GM21423 (cell line): ENCODE measurements at regions not wholly inside any gene's neighbourhood (a gene's known extent, or its start where the extent isn't known, plus 50 kb on each side); places are given as distances from the start of the nearest gene placed in this dataset.
"Not testable (repeated sequence)": the region's sequence is repeated elsewhere in the genome, so short reads cannot be mapped to it uniquely, and the experiment has no call there.

Source experiments
- ATAC-seq: cut with Tn5 transposase; IDR thresholded peaks from one replicate; pipeline ENCODE4 v1.9.1; 2021; ENCODE audit warnings: mild to moderate bottlenecking, moderate library complexity; ENCODE audit not compliant: unreplicated experiment

GRCh38 chr10:2401459-2401858 is 664.1 kb upstream of the ADARB2 start:
- no peak for ATAC-seq

DNA sequence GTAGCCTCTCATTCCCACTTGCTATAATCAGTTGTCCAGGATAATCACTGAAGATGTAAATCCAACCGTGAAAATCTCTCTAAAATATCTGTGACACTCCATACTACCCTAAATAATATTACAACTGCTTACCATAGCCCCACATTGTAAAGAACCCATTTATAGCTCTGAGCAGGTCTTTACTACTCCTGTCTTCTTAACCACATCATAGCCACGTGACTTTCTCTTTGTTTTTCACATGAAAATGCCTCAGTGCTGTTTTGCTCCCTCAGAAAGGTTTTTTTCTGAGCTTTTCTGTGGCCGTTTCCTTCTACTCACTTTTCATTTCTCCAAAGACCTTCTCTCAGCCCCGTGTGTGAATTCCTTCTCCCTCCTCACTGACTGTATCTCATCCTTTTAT is 662.2 kb upstream of the ADARB2 start:
- no peak for ATAC-seq

DNA sequence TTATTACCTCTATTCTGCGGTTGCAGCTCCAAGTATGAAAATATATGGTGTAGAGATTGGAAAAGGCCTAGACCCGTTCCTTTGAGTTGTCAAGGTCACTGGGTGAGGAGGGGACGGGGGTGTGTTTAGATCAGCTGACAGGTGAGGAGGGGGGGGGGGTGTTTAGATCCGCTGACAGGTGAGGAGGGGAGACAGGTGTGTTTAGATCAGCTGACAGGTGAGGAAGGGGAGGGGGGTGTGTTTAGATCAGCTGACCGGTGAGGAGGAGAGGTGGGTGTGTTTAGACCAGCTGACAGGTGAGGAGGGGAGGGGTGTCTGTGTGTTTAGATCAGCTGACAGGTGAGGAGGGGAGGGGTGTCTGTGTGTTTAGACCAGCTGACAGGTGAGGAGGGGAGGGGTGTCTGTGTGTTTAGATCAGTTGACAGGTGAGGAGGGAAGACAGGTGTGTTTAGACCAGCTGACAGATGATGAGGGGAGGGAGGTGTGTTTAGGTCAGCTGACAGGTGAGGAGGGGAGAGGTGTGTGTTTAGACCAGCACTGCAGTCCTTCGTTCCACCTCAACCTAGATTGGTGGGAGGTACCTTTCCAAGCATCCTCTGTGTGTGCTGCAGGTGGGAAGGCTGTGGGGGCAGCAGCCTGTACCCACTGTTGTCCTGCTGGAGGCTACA is 655.0 kb upstream of the ADARB2 start:
- no peak for ATAC-seq

- ATAC-seq, result no peak
Observed at GRCh38 chr10:2387672-2388071, 650.3 kb upstream of the ADARB2 start.

- no peak for ATAC-seq
Observed at GRCh38 chr10:2387261-2387660, 649.9 kb upstream of the ADARB2 start.

DNA sequence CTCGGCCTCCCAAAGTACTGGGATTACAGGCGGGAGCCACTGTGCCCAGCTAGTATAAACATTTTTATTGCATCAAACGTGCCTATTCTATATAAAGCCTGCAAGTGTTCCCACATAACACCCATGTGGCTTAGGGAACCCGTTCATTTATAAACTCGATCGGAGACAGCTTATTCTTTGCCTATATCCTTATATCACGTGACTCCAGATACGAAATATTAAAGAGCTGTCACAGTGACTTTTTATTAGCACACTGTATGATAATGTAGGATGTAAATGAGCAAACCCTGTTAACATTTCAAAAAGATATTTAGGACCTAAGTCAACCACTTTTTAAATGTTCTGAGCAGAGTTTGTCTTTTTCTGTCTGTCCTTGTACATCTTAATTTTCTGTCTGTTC is 642.9 kb upstream of the ADARB2 start:
- ATAC-seq, result no peak

GRCh38 chr10:2367083-2367482 is 629.8 kb upstream of the ADARB2 start:
- ATAC-seq, result no peak

GRCh38 chr10:2366264-2366931 is 629.1 kb upstream of the ADARB2 start:
- no peak for ATAC-seq

DNA sequence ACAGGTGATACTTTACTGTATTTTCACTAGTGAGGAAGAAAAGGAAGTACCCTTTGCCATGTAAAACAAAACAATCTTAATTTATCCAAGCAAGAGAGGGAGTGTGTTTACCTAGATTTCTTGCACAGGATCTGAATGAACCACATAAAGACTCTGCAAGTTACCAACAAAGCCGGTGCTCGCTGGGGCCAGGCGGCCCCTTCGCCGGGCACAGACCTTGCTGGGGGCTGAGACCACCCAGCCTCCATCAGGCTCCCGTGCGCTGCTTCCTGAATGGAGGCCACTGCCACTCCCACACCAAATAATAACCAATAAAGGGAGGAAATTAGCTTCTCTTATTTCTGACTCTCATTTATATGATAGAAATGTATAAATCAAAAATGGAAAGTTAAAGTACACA is 625.0 kb upstream of the ADARB2 start:
- ATAC-seq, result no peak

- ATAC-seq, result no peak
Observed at GRCh38 chr10:2358586-2358985, 621.3 kb upstream of the ADARB2 start.

GRCh38 chr10:2356670-2357069 is 619.3 kb upstream of the ADARB2 start:
- ATAC-seq, result no peak

GRCh38 chr10:2351566-2351965 is 614.2 kb upstream of the ADARB2 start:
- ATAC-seq, result no peak

GRCh38 chr10:2342206-2342605 is 604.9 kb upstream of the ADARB2 start:
- no peak for ATAC-seq

DNA sequence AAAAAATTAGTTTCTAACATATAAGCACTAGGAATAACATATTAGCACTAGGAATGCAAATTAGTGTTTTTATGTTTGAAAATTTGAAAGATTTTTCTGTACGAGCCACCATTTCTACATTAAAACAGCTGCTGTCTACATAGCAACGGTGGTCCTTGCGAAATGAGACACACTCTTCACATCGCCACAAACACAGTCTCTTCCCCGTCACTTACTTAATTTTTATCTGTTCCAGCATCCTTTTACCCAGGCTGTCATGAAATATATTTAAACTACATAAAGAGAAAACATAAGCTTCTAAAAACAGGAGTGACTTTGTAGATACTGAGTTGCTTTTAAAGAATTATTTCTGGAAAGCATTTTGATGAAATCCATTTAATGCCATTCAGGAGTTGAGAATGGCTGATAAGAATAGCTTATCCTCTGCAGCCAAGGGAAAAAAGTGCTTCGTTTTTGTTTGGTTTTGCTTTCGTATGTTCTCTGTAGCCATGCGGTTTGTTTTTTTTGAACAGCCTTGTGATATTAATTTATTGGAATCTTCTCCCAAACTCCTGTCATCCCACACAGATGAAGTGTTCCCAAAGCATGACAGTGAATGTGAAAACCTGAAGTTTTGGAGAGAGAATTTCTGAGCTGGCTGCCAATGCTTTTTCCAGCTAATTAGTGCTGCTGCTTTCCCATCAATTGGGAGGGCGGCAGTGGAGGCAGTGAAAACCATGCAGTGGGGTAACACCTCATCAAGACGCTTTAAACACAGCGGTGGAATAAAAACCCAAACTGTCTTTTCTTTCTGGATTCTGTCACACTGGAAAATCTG is 603.7 kb upstream of the ADARB2 start:
- no peak for ATAC-seq

DNA sequence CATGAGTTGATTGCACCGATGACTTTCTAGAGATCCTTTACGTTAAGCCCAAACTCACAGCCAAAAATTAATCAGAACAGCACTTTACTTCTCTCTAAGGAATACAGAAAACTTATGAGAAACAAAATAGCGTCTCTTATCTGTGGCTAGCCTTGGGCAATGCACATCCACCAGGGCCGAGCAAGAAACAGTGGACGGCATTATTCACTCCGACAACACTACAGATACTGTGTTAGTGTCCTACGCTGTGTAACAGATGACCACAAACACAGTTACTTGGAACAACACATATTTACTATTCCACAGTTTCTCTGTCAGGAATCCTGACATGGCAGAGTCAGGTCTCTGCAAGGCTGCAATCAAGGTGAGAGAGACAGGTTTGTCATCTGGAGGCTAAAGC is 598.3 kb upstream of the ADARB2 start:
- ATAC-seq, result no peak

DNA sequence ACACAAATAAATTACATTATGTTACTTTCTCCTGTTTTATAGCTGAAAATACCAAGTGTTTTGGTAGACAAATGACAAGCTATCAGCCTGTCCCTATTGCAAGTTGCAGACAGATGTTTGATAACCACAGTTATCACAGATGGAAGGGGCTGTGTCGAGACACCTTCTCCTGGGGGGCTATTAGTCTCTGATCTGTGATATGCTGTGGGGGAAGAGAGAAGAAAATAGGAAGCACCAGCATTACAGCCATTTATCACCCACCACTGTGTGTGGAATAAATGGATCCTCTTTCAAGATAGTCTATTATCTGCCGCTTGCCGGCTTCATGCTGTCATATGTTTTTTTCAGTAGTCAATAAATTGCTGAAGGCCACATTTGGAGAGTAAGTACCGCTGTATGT is 597.2 kb upstream of the ADARB2 start:
- ATAC-seq, result no peak

DNA sequence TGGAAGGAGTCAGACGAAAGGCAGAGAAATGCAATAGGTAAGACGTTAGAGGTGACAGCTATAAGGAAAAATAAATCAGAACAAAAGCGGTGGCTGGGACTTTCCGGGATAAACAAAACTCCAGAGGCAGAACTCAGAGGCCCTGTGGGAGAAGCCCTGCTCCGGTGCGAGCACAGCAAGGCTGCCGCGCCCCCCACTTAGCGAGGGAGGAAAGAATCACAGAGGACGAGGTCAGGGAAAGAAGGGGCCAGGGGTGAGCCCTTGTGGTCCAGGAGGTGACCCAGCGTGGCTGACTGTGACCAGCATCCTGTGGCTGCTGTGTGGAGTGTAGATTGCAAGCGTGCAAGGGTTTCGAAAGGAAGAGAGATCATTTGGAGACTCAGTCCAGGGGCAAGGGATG is 591.8 kb upstream of the ADARB2 start:
- no peak for ATAC-seq

- ATAC-seq, result no peak
Observed at GRCh38 chr10:2326411-2326810, 589.1 kb upstream of the ADARB2 start.

GRCh38 chr10:2315045-2315485 is 577.7 kb upstream of the ADARB2 start:
- not testable (repeated sequence) for ATAC-seq

GRCh38 chr10:2306081-2306480 is 568.8 kb upstream of the ADARB2 start:
- ATAC-seq, result no peak

- ATAC-seq, result no peak
Observed at GRCh38 chr10:2303169-2303568, 565.8 kb upstream of the ADARB2 start.

GRCh38 chr10:2301227-2301626 is 563.9 kb upstream of the ADARB2 start:
- no peak for ATAC-seq
